AG10803 (cell line): ENCODE measurements at regions not wholly inside any gene's neighbourhood (a gene's known extent, or its start where the extent isn't known, plus 50 kb on each side); places are given as distances from the start of the nearest gene placed in this dataset.
A peak's percentile ranks its signal among the peaks of the same experiment; 100 is the strongest.

Experiments
- DNase-seq: peaks from one replicate; pipeline ENCODE4 v3.0.0; 2010; ENCODE audit warnings: low read depth
- H3K4me3 ChIP-seq: 2 replicates; pipeline ENCODE4 v1.5.1; 2011; ENCODE audit warnings: mild to moderate bottlenecking, low read length, control low read depth
- TF ChIP-seq, protein P1 (sequence below): conservative IDR thresholded peaks from 2 replicates; pipeline ENCODE4 v1.5.1; 2011; ENCODE audit warnings: mild to moderate bottlenecking, low read length, control low read depth, inconsistent platforms

DNA sequence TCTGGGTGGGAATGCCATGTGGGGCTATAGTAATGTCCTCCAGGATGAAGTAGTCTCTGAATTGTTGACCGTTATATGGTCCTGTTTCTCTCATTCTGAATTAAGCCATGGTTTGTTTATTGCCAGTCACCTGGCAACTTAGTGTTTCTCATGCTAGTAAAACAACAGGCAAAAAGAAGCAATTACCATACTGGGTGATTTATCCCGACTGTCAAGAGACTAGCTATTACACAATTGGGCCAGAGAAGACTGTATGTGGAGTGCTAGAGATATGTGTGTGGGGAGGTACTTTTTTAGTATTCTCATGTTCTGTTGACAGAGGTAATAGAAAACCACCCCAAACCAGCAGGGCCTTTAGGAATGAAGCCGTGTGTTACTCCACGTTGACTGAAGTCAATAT, 258.2 kb downstream of the TDRD3 start:
- TF ChIP-seq, protein P1, sequence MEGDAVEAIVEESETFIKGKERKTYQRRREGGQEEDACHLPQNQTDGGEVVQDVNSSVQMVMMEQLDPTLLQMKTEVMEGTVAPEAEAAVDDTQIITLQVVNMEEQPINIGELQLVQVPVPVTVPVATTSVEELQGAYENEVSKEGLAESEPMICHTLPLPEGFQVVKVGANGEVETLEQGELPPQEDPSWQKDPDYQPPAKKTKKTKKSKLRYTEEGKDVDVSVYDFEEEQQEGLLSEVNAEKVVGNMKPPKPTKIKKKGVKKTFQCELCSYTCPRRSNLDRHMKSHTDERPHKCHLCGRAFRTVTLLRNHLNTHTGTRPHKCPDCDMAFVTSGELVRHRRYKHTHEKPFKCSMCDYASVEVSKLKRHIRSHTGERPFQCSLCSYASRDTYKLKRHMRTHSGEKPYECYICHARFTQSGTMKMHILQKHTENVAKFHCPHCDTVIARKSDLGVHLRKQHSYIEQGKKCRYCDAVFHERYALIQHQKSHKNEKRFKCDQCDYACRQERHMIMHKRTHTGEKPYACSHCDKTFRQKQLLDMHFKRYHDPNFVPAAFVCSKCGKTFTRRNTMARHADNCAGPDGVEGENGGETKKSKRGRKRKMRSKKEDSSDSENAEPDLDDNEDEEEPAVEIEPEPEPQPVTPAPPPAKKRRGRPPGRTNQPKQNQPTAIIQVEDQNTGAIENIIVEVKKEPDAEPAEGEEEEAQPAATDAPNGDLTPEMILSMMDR = no peak
- H3K4me3 ChIP-seq = no peak overlapping the region
- no peak for DNase-seq

DNA sequence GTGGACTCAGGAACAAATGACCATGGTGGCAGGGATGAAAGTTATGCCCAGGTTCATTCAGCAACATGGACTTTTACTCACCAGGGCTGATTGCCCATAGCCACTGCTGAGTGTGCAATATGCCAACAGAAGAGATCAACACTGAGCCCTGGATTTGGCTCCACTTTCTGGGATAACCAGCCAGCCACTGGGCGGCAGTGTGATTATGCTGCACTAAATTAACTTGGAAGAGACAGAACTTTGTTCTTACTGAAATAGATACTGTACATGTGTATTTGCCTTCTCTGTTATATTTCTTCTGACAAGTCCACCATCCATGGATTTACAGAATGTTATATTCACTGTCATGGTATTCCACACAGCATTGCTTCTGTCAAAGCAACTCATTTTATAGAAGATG, 257.4 kb downstream of the TDRD3 start:
- TF ChIP-seq, protein P1 = peak; percentile 35

DNA sequence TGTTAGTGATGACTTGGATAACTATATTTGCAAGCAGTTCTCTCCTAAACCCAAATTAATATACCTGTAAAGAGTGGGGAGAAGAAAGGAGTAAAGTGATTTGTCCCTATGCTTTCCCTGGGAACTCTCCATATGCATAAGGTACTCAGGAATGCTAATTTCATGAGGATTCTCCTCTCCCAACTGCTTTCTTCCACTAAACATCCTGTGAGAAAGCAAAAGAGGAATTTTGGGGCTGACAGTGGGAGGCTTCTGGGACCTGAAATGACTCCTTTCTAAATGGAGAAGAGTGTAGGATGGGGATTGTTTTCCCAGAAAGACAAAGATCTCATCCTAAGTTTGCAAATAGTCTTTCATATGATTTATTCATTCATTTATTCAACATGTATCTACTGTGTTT, 250.5 kb downstream of the TDRD3 start:
- DNase-seq = no peak
- TF ChIP-seq, protein P1 = no peak
- H3K4me3 ChIP-seq = no peak overlapping the region

More for the DNA sequence above, 257.4 kb downstream of the TDRD3 start:
- DNase-seq = peak; percentile 0
- H3K4me3 ChIP-seq = no peak overlapping the region

DNA sequence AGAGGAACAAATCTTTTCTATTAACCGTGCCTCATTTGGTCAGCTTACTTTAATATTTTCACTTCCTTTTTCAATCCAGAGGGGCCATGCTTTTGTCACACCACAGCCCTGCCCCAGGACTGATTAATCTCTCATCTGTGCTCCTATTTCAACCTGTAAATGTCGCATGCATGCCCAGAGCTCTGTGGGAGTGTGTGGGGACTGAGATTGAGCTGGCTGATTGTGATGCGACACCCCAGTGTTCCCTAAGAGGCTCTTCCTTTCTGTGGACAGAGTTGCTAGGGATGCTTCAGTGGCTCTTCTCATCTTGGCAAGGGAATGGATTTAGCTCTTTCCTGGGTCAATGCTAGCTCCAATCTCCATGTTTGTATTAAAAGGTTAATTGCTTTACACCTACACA, 249.6 kb downstream of the TDRD3 start:
- DNase-seq = no peak
- TF ChIP-seq, protein P1 = no peak
- H3K4me3 ChIP-seq = no peak overlapping the region

DNA sequence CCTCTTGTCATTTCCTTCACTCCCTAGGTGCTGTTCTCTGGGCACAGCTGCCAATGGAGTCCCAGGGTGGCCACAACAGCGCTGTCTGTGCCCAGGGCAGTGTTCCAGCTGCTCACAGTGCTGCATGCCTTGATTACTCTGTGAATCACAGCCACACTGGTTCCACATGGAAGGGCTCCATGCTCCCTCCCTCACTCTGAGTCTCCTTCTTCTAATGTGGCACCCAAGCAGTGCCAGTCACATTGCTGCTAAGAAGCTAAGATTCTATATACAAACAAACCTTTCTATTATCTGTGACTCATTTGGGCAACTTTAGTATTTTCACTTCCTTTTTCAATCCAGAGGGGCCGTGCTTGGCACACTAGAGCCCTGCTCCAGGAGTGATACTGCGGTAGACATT, 248.7 kb downstream of the TDRD3 start:
- H3K4me3 ChIP-seq = no peak overlapping the region

DNA sequence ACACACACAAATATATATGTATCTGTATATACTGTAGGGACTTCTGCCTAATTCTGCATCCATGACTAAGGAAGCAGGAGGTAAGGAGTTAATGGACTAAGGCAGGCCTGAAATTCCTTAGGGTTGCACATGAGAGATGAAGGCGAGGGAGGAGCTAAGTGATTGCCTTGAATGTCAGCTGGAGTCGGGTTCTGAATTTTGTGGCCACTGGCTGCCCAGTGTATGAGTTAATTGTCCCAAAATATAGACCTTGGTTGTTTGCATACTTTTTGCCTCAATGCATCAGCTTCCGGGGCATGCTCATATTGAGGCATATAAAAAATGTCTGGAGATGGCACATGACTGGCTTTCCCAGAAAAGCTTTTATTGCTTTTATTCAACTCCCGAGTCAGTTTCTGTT, 245.5 kb downstream of the TDRD3 start:
- no peak overlapping the region for H3K4me3 ChIP-seq
- peak; percentile 1 for DNase-seq
- TF ChIP-seq, protein P1 = no peak

More for the DNA sequence above, 248.7 kb downstream of the TDRD3 start:
- DNase-seq = no peak
- TF ChIP-seq, protein P1 = no peak

DNA sequence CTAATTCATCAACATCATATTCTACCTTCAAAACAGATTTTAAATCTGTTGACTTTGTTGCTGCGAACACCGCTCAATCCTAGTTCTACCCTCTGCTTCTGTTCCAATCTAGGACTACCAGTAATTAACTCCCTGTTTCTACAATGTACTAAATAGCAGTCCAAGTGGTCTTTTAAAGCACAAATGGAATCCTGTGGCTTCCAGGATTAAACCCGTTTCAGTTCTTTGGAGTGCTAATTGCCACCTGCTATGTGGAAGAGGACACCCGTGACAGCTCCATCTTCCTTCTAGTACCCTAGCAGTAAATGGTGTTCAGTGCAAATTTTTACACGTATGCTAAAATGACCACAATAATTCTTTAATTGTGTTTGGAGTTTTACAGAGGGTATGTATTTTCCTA, 232.1 kb downstream of the TDRD3 start:
- no peak overlapping the region for H3K4me3 ChIP-seq
- no peak for DNase-seq
- TF ChIP-seq, protein P1 = no peak
